ENCODE measurements at regions not wholly inside any gene's neighbourhood (a gene's known extent, or its start where the extent isn't known, plus 50 kb on each side); places are given as distances from the start of the nearest gene placed in this dataset.

DNA sequence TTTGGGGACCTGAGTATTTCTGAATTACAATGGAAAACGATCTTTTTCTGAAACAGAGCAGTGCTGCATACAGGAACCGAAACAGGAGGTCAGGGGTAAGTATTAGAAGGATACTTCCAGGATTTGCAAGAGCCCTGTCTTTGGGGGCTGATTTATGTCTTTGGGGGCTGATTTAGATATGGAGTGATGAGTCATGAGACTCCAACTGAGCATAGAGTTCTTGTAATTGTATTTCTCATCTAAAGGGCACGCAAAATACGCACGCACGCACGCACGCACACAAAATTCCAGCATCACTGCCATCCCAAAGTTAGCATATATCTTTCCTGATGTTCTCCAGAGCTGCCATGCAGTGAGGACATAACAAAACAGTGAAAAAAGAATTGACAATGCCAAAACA is 414.8 kb upstream of the CCNH start (continued):
- TF ChIP-seq KLF16 (IDR thresholded peaks at IDR 0.05) (no peak), CHD7 (IDR thresholded peaks at IDR 0.05; ENCODE audit: low read depth, low read length) (no peak), ZNF395 (CRISPR knock-in tag; IDR thresholded peaks at IDR 0.05) (no peak)

Measured in K562 (cell line).